ACC112 (cell line): ENCODE measurements at regions not wholly inside any gene's neighbourhood (a gene's known extent, or its start where the extent isn't known, plus 50 kb on each side); places are given as distances from the start of the nearest gene placed in this dataset.
"Not testable (repeated sequence)": the region's sequence is repeated elsewhere in the genome, so short reads cannot be mapped to it uniquely, and the experiment has no call there.

Source experiments
- H2AFZ ChIP-seq: fragments of 200-600 bp; sonication (generic); one replicate; pipeline ENCODE4 v1.6.0; 2017; ENCODE audit warnings: antibody characterized with exemption, low read length; ENCODE audit not compliant: unreplicated experiment
- H3K27ac ChIP-seq: fragments of 200-600 bp; sonication (generic); 2 replicates; pipeline ENCODE4 v1.5.1; 2014; ENCODE audit warnings: low read depth, mild to moderate bottlenecking, antibody characterized with exemption, low read length, moderate library complexity
- H3K27me3 ChIP-seq: fragments of 200-600 bp; sonication (generic); 2 replicates; pipeline ENCODE4 v1.6.1; 2014; ENCODE audit warnings: mild to moderate bottlenecking, antibody characterized with exemption, low read length, moderate library complexity, mixed read lengths; ENCODE audit not compliant: insufficient read depth
- H3K36me3 ChIP-seq: fragments of 200-600 bp; sonication (generic); 2 replicates; pipeline ENCODE4 v1.6.1; 2016; ENCODE audit warnings: mild to moderate bottlenecking, antibody characterized with exemption, low read length, moderate library complexity, mixed read lengths; ENCODE audit not compliant: insufficient read depth
- H3K4me1 ChIP-seq: fragments of 200-600 bp; sonication (generic); one replicate; pipeline ENCODE4 v1.6.1; 2016; ENCODE audit warnings: low read length, mixed read lengths; ENCODE audit not compliant: insufficient read depth, unreplicated experiment, control insufficient read depth
- H3K4me3 ChIP-seq: fragments of 200-600 bp; sonication (generic); 2 replicates; pipeline ENCODE4 v1.5.1; 2014; ENCODE audit warnings: mild to moderate bottlenecking, low read depth, low read length
- H3K79me2 ChIP-seq: fragments of 200-600 bp; sonication (generic); one replicate; pipeline ENCODE4 v1.6.0; 2016; ENCODE audit warnings: low read length; ENCODE audit not compliant: control insufficient read depth, unreplicated experiment, insufficient read depth

DNA sequence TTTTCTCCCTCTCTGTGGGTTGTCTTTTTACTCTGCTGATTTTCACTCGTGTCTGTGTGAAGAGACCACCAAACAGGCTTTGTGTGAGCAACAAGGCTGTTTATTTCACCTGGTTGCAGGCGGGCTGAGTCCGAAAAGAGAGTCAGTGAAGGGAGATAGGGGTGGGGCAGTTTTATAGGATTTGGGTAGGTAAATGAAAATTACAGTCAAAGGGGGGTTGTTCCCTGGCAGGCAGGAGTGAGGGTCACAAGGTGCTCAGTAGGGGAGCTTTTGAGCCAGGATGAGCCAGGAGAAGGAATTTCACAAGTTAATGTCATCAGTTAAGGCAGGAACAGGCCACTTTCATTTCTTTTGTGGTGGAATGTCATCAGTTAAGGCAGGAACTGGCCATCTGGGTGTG lies 729.6 kb downstream of the TRHDE start:
- H3K4me1 ChIP-seq, H3K27ac ChIP-seq, H3K27me3 ChIP-seq, H3K4me3 ChIP-seq, H3K79me2 ChIP-seq, H3K36me3 ChIP-seq, H2AFZ ChIP-seq: not testable (repeated sequence)

- not testable (repeated sequence) for H3K27me3 ChIP-seq, H3K27ac ChIP-seq, H2AFZ ChIP-seq, H3K4me3 ChIP-seq, H3K79me2 ChIP-seq, H3K4me1 ChIP-seq, H3K36me3 ChIP-seq
These were observed 730.3 kb downstream of the TRHDE start for GRCh38 chr12:73002504-73002903.

DNA sequence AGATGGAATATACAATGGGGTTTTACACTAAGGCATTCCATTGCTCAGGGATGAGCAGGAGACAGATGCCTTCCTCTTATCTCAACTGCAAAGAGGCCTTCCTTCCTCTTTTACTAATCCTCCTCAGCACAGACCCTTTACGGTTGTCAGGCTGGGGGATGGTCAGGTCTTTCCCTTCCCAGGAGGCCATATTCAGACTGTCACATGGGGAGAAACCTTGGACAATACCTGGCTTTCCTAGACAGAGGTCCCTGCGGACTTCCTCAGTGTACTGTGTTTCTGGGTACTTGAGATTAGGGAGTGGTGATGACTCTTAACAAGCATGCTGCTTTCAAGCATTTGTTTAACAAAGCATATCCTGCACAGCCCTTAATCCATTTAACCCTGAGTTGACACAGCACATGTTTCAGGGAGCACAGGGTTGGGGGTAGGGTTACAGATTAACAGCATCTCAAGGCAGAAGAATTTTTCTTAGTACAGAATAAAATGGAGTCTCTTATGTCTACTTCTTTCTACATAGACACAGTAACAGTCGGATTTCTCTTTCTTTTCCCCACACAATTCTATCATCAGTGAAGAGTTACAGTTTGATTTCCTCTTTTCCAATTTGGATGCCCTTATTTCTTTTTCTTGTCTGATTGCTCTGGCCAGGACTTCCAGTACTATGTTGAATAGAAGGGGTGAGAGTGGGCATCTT lies 737.1 kb downstream of the TRHDE start:
- not testable (repeated sequence) for H3K4me3 ChIP-seq, H3K27ac ChIP-seq, H3K4me1 ChIP-seq, H3K79me2 ChIP-seq, H3K27me3 ChIP-seq, H3K36me3 ChIP-seq, H2AFZ ChIP-seq

DNA sequence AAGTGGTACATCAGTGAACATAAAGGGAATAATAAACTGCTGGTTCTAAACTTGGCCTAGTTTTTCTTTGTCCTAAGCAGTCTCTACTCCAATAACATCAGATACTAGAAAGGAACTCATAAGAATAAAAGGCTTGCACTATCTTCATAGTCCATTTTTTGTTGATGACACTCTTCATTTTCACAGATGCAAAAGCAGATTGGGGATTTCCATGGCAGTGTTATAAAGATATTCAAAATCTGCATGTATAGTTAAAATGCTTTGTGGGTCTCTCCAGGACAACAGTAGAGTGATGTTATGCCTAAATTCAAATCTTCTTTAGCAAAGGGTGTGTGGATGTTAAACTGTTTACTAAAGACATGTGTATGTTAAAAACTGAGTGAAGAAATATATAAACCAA lies 745.8 kb downstream of the TRHDE start:
- H3K4me3 ChIP-seq, result no peak overlapping the region
- H3K4me1 ChIP-seq, result no peaks in the 10 kb centered on the region
- H3K36me3 ChIP-seq, result no peaks in the 10 kb centered on the region
- no peak overlapping the region for H2AFZ ChIP-seq
- H3K27ac ChIP-seq, result no peak overlapping the region
- no peaks in the 10 kb centered on the region for H3K27me3 ChIP-seq
- no peaks in the 10 kb centered on the region for H3K79me2 ChIP-seq

DNA sequence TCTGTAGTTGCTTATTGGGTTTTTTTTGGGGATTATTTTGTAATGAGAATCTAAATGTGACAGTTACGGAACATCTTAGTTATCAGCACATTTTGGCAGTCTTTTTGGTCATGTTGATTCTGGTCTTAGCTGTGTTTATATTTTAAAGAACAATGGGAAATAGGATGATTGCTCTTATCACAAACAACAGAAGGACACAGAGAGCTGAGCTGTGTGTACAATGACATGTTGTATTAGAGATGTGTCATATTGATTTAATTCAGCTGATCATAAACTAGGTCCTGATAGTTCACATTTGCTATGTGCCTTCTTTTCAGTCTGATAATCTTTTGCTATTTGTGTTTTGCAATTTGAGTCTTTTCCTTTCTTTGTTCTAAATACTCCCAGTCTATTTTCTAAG lies 781.7 kb downstream of the TRHDE start:
- Histone ChIP-seq H3K79me2 (no peaks in the 10 kb centered on the region), H2AFZ (no peak overlapping the region), H3K27me3 (no peaks in the 10 kb centered on the region), H3K36me3 (no peaks in the 10 kb centered on the region), H3K4me1 (no peaks in the 10 kb centered on the region), H3K4me3 (no peak overlapping the region), H3K27ac (no peak overlapping the region)

GRCh38 chr12:73057428-73057827 lies 785.3 kb downstream of the TRHDE start:
- no peaks in the 10 kb centered on the region for H3K36me3 ChIP-seq
- H3K4me1 ChIP-seq, result no peaks in the 10 kb centered on the region
- no peak overlapping the region for H3K27ac ChIP-seq
- no peak overlapping the region for H2AFZ ChIP-seq
- no peak overlapping the region for H3K4me3 ChIP-seq
- H3K27me3 ChIP-seq, result no peaks in the 10 kb centered on the region
- H3K79me2 ChIP-seq, result no peaks in the 10 kb centered on the region

- H3K36me3 ChIP-seq, result no peaks in the 10 kb centered on the region
- no peaks in the 10 kb centered on the region for H3K79me2 ChIP-seq
- no peak overlapping the region for H3K4me3 ChIP-seq
- no peaks in the 10 kb centered on the region for H3K27me3 ChIP-seq
- no peak overlapping the region for H2AFZ ChIP-seq
- no peaks in the 10 kb centered on the region for H3K4me1 ChIP-seq
- no peak overlapping the region for H3K27ac ChIP-seq
These were observed 793.7 kb downstream of the TRHDE start for GRCh38 chr12:73065913-73066312.

- Histone ChIP-seq H3K79me2 (no peaks in the 10 kb centered on the region), H3K4me1 (no peaks in the 10 kb centered on the region), H3K4me3 (no peak overlapping the region)
These were observed 795.4 kb downstream of the TRHDE start for GRCh38 chr12:73067616-73068015.

DNA sequence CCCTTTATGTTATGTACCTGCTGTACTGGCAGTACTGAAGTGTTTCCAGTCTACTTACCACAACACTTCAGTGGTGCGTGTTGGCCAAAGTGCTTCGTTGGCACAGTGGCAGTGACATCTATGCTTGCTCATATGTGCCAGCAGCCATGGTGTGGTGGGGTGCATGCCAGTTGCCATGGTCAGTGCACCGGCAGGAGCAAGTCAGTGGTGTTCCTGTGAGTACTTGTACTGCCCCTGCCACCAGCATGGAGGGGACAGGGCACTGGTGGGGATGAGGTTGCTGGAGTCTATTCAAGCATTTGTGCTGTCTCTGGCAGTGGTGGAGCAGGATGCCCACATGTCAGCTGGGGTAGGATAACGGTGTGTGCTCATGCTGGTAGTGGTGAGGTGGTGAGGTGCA lies 800.0 kb downstream of the TRHDE start:
- no peaks in the 10 kb centered on the region for H3K27me3 ChIP-seq
- no peaks in the 10 kb centered on the region for H3K4me1 ChIP-seq
- H2AFZ ChIP-seq, result no peak overlapping the region
- no peaks in the 10 kb centered on the region for H3K79me2 ChIP-seq
- H3K4me3 ChIP-seq, result no peak overlapping the region
- no peak overlapping the region for H3K27ac ChIP-seq
- no peaks in the 10 kb centered on the region for H3K36me3 ChIP-seq

More at GRCh38 chr12:73067616-73068015, 795.4 kb downstream of the TRHDE start:
- Histone ChIP-seq H3K36me3 (no peaks in the 10 kb centered on the region), H3K27me3 (no peaks in the 10 kb centered on the region), H2AFZ (no peak overlapping the region), H3K27ac (no peak overlapping the region)

- H3K36me3 ChIP-seq, result no peaks in the 10 kb centered on the region
- H2AFZ ChIP-seq, result no peak overlapping the region
- H3K4me1 ChIP-seq, result no peaks in the 10 kb centered on the region
- H3K27ac ChIP-seq, result no peak overlapping the region
- no peak overlapping the region for H3K4me3 ChIP-seq
- H3K79me2 ChIP-seq, result no peaks in the 10 kb centered on the region
- no peaks in the 10 kb centered on the region for H3K27me3 ChIP-seq
These were observed 804.6 kb downstream of the TRHDE start for GRCh38 chr12:73076760-73077159.

- H3K36me3 ChIP-seq, result no peaks in the 10 kb centered on the region
- H3K79me2 ChIP-seq, result no peaks in the 10 kb centered on the region
- no peak overlapping the region for H2AFZ ChIP-seq
- no peaks in the 10 kb centered on the region for H3K27me3 ChIP-seq
- no peak overlapping the region for H3K27ac ChIP-seq
- H3K4me3 ChIP-seq, result no peak overlapping the region
- no peaks in the 10 kb centered on the region for H3K4me1 ChIP-seq
These were observed 811.6 kb downstream of the TRHDE start for GRCh38 chr12:73083736-73084135.
